Osteoblast (primary cell): ENCODE measurements at regions not wholly inside any gene's neighbourhood (a gene's known extent, or its start where the extent isn't known, plus 50 kb on each side); places are given as distances from the start of the nearest gene placed in this dataset.

Experiments used
- DNase-seq: peaks from one replicate; pipeline ENCODE4 v3.0.0; 2011; ENCODE audit warnings: low spot score, mixed read lengths; ENCODE audit not compliant: insufficient read length; ENCODE audit errors: missing footprints
- H2AFZ ChIP-seq: 2 replicates; pipeline ENCODE4 v1.6.0; 2011; ENCODE audit warnings: mild to moderate bottlenecking, low read length
- H3K27ac ChIP-seq: 2 replicates; pipeline ENCODE4 v1.5.1; 2011; ENCODE audit warnings: mild to moderate bottlenecking, low read depth, low read length, moderate library complexity
- H3K27me3 ChIP-seq: 2 replicates; pipeline ENCODE4 v1.6.0; 2012; ENCODE audit warnings: mild to moderate bottlenecking, control low read depth, inconsistent platforms, low read length, moderate library complexity; ENCODE audit not compliant: insufficient read depth
- H3K36me3 ChIP-seq: 2 replicates; pipeline ENCODE4 v1.5.1; 2011; ENCODE audit warnings: mild to moderate bottlenecking, low read length, control low read depth, moderate library complexity; ENCODE audit not compliant: insufficient read depth
- H3K4me1 ChIP-seq: 2 replicates; pipeline ENCODE4 v1.5.1; 2011; ENCODE audit warnings: mild to moderate bottlenecking, low read length, control low read depth, moderate library complexity; ENCODE audit not compliant: insufficient read depth
- H3K4me2 ChIP-seq: 2 replicates; pipeline ENCODE4 v1.6.0; 2011; ENCODE audit warnings: mild to moderate bottlenecking, low read length; ENCODE audit not compliant: insufficient read depth
- H3K4me3 ChIP-seq: fragments of 200-600 bp; sonication (generic); 3 replicates; pipeline ENCODE4 v1.5.1; 2012; ENCODE audit warnings: mild to moderate bottlenecking, low read length, inconsistent platforms; ENCODE audit not compliant: insufficient read depth
- H3K79me2 ChIP-seq: 2 replicates; pipeline ENCODE4 v1.6.0; 2012; ENCODE audit warnings: mild to moderate bottlenecking, low read length, control low read depth, inconsistent platforms; ENCODE audit not compliant: insufficient read depth
- H3K9me3 ChIP-seq: 2 replicates; pipeline ENCODE4 v1.5.1; 2011; ENCODE audit warnings: low read depth, low read length, control low read depth
- H4K20me1 ChIP-seq: 2 replicates; pipeline ENCODE4 v1.6.0; 2012; ENCODE audit warnings: mild to moderate bottlenecking, low read length, control low read depth; ENCODE audit not compliant: insufficient read depth
- CTCF ChIP-seq: IDR thresholded peaks from 2 replicates; pipeline ENCODE4 v1.5.1; 2011; ENCODE audit warnings: mild to moderate bottlenecking, low read depth, low read length, moderate library complexity; ENCODE audit errors: extremely low read depth

DNA sequence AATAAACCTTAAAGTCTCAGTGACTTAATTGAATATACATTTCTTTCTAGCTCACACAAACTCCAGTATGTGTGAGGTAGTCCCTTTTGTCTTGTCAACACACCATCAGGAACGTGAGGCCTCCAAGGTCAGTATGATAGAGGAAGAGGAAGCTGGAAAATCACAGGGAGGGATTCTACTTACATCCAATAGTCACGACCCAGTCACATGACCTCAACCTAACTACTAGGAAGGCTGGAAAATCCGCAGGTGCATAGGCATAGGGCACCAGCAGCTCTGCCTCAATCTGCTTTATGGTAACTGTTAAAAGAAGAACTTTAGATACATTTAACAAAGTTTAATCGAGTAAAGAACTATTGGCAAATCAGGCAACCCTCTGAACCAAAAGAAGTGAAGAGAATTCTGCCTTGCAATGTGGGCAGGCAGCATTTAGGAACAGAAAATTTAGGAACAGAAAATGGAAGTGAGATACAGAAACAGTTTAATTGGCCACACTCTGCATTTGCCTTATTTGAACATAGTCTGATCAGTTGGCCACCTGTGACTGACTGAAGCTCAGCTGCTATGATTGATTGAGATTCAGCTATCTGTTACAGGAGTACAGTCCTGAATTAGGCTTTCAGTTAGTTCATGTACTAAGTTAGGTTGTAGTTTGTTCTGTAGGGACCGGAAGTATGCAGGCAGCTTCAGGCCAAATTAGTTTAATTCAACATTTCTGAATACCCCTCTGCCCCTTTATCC, 165.0 kb upstream of the PARD3B start:
- H3K36me3 ChIP-seq, result no peaks in the 10 kb centered on the region
- H4K20me1 ChIP-seq, result no peaks in the 10 kb centered on the region
- no peak for DNase-seq
- H3K4me1 ChIP-seq, result no peaks in the 10 kb centered on the region
- H3K9me3 ChIP-seq, result no peaks in the 10 kb centered on the region
- no peaks in the 10 kb centered on the region for H3K79me2 ChIP-seq
- H3K4me2 ChIP-seq, result no peak overlapping the region
- no peaks in the 10 kb centered on the region for H3K27me3 ChIP-seq
- no peak overlapping the region for H3K27ac ChIP-seq
- no peak overlapping the region for H3K4me3 ChIP-seq
- TF ChIP-seq CTCF, result no peak
- H2AFZ ChIP-seq, result no peak overlapping the region

GRCh38 chr2:204386668-204387067, 158.6 kb upstream of the PARD3B start:
- Histone ChIP-seq H4K20me1 (no peaks in the 10 kb centered on the region), H3K4me3 (no peak overlapping the region), H3K4me1 (no peaks in the 10 kb centered on the region), H3K4me2 (no peak overlapping the region), H3K36me3 (no peaks in the 10 kb centered on the region), H2AFZ (no peak overlapping the region), H3K9me3 (no peaks in the 10 kb centered on the region), H3K79me2 (no peaks in the 10 kb centered on the region), H3K27ac (no peak overlapping the region), H3K27me3 (no peaks in the 10 kb centered on the region)
- no peak for DNase-seq
- no peak for TF ChIP-seq CTCF

GRCh38 chr2:204389120-204389519, 156.2 kb upstream of the PARD3B start:
- no peaks in the 10 kb centered on the region for H3K27me3 ChIP-seq
- no peak overlapping the region for H2AFZ ChIP-seq
- no peak overlapping the region for H3K4me3 ChIP-seq
- no peak overlapping the region for H3K4me2 ChIP-seq
- no peaks in the 10 kb centered on the region for H3K4me1 ChIP-seq
- H3K79me2 ChIP-seq, result no peaks in the 10 kb centered on the region
- no peaks in the 10 kb centered on the region for H4K20me1 ChIP-seq
- H3K27ac ChIP-seq, result no peak overlapping the region
- H3K36me3 ChIP-seq, result no peaks in the 10 kb centered on the region
- DNase-seq, result no peak
- TF ChIP-seq CTCF, result no peak
- no peaks in the 10 kb centered on the region for H3K9me3 ChIP-seq

DNA sequence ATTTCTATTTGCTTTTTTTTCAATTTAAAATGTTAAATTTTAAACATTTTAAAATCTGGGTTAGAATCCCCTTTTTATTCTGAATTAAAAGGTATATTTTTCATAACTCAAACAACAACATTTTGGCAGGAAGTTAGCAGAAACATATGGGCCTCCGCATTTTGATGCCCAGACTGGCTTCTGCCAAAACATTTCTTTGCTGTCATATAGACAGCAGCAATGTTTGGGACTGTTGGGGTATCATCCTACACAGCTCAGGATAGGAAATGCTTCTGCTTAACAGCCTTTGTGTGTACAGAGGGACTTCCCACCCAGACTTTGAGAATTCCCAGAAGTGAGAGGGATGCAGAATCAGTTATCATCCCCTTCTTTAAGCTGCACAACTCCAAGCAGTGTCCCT, 155.4 kb upstream of the PARD3B start:
- H3K79me2 ChIP-seq, result no peaks in the 10 kb centered on the region
- H3K27ac ChIP-seq, result no peak overlapping the region
- no peaks in the 10 kb centered on the region for H3K36me3 ChIP-seq
- H4K20me1 ChIP-seq, result no peaks in the 10 kb centered on the region
- H3K9me3 ChIP-seq, result no peaks in the 10 kb centered on the region
- H3K4me2 ChIP-seq, result no peak overlapping the region
- no peaks in the 10 kb centered on the region for H3K4me1 ChIP-seq
- no peak for TF ChIP-seq CTCF
- H2AFZ ChIP-seq, result no peak overlapping the region
- H3K27me3 ChIP-seq, result no peaks in the 10 kb centered on the region
- no peak for DNase-seq
- no peak overlapping the region for H3K4me3 ChIP-seq
